HTR-8/SVneo (cell line): ENCODE measurements at regions not wholly inside any gene's neighbourhood (a gene's known extent, or its start where the extent isn't known, plus 50 kb on each side); places are given as distances from the start of the nearest gene placed in this dataset.
A peak's percentile ranks its signal among the peaks of the same experiment; 100 is the strongest.

Experiments used
- DNase-seq: peaks from one replicate; pipeline ENCODE4 v3.0.0; 2011; ENCODE audit warnings: low spot score, mixed read lengths; ENCODE audit not compliant: insufficient read length
- FAIRE-seq: peaks from 2 replicates; lab custom pipeline; 2011; peaks lifted over from hg19 to GRCh38; lab: Jason Lieb, UNC

DNA sequence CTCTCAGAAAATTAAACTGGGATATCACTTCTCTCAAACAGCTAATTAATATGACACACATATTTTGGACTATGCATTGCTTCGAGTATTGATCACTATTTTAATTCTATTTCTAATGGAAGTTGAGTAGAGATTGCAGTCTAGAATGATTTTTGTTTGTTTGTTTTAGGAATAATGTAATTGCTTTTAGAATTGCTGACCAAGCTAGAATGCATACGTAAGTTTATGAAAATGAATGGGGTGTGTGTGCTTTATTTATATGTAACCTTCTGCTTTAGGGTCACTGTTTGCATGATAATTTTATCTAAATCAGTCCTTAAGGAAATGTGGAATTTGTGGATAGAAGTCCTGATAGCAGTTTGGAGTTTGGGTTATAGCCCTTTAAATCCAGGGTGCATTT, 371.4 kb downstream of the NR2F2 start:
- DNase-seq, result no peak
- FAIRE-seq, result no peak

DNA sequence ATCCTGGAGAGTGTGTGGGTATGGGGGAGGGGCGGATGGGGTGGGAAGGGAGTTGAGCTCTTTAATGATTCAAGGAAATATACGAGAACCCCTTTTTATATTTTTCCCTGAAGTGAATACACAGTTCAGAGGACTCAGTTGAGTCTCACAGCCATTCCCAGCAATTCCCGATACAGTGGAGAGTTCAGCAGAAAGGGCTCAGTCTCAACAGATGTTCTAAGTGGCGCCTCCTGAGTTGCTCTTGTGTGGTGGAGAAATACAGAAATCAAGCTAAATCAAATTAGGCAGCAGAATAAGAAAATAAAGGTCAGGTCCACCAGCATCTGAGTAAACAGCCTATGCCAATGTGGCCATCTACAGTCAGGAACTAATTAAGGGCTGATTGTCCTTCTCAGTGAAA, 372.1 kb downstream of the NR2F2 start:
- DNase-seq (no peak), FAIRE-seq (no peak)

DNA sequence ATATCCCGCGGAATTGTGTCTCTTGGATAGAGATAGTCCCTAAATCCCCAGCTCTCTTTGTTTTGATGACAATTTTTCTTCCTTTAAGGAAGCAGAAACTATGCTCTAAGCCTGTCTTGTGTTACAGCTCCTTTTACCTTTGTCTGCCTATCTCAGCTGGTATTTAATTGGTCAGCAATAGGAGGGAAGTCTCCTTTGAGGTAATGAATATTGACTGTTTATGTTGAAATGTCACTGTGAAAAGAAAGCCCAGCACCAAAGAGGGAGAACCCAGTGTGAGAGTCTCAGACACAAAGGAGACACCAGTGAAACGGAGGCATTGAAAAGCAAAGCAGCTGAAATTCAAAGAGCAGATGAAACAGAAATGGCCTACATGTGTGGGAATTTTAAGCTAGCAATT, 372.6 kb downstream of the NR2F2 start:
- DNase-seq (no peak), FAIRE-seq (no peak)

DNA sequence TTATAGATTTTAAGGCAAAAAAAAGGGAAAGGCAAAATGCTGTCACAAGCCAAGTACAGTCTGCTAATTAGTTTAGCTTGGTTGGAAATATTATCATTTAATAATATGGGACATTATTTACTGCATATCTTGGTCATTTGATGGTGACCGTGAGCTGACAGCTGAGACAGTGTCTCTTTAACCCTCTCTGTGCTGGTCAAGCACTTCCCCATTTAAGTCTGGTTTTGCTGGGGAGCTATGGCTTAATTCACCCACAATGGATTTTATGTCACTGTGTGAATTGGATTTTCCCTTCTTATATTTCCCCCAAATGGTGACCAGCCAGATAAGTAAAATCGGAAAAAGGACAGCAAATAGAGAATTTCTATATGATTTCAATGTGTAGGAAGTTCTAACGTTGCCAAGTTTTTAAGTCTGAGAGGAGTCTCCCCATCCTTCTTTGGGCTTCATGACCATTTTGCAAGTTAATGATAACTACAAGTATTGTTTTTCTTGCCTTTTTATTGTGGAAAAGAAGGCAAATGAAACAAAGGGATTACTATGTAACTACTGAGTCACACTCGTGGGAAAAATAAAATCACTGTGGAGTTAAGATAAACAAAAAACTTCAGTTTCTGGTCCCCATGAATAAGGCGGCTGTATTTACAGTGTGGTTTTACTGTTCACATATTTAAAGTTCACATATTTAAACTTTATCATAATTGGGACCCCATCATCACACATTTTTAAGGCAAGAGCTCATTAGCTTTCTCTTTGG, 373.5 kb downstream of the NR2F2 start:
- no peak for DNase-seq
- FAIRE-seq, result no peak

DNA sequence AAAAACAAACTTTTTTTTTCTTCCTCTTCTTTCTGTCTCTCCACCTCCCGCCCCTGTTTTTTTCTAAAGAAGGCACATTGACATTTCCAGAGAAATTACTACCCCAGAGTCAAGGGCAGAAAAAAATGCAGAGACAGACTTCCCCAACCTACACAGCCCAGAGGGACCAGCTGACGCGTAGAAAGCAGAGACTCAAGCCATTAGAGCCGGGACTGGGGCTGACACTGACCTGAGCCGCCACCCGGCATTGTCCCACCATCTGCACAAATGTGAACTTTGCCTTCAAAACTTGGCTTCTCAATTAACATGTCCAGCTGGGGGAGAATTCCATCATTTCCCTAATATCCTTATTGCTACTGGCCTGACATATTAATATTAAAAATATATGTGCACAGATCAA, 385.6 kb downstream of the NR2F2 start:
- FAIRE-seq (no peak), DNase-seq (no peak)

DNA sequence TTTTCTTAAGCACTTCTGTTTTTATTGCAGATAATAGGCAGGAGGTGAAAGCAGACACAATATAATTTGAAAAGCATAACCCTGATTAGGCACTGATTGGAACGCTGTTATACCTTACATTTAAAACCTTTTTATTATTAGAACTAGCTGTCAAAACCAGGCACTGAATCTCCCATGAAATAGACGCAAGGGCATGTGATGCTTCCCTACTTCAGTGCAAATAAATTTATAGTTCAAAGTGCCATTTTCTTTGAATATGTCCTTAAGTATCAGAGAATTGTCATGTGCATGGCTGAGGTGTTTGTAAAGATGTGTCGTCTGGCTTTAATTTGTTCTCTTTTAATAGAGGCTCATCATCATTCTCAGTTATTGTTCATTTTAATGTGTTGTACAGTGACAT, 386.0 kb downstream of the NR2F2 start:
- no peak for DNase-seq
- no peak for FAIRE-seq

DNA sequence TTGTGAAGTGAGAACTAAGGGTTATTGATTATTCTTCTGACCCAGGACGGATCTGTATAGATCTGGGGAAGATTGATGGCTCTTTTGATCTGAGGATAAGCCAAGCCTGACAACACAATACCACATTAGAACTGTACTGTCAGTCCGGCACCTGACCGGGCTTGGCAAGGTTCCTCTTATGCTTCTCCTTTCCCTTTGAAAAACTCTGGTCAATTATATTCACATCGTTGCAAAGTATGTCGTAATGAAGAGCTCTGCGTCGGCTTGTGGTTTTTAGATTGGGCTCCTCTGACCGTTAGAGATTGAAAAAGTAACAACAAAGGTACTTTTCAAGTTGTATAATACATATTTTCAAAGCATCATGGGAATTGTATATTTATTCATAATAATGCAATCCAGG, 389.8 kb downstream of the NR2F2 start:
- DNase-seq, result no peak
- no peak for FAIRE-seq

DNA sequence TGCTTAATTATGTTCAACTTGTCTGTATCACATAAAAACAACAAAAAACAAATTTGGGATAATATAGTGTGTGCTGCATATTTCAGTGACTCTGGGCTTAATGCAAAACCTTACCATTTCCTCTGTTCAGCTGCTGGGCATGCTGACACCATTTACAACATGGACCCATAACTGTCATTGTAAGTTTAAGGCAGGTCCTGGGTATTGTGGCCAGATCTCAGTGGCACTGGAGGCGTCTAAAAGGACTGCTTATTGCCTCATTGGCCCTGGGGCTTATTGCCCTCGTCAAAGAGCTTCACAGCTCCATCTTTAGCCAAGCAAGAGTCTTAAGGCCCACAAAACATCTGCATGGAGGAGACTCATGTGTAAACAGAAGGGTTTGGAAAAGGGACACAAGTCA, 390.2 kb downstream of the NR2F2 start:
- no peak for FAIRE-seq
- DNase-seq, result no peak

DNA sequence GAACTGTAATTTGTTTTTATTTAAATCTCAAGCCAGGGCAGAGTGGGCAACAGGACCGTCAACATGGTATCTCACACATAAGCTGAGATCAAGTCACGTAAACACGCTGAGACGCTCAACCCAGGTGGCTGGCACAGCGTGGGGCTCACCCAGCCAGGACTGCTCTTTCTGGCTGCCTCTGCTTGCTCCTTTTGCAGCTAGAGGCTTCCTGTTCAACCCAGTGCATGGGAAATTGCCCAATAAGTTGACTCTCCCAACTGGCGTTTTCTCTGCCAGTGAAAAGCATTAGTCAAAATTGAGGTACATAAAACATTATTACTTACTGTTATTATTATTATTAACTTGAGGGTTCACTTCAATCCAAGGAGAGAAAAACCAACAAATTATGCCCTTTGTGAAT, 398.1 kb downstream of the NR2F2 start:
- DNase-seq (no peak), FAIRE-seq (no peak)

DNA sequence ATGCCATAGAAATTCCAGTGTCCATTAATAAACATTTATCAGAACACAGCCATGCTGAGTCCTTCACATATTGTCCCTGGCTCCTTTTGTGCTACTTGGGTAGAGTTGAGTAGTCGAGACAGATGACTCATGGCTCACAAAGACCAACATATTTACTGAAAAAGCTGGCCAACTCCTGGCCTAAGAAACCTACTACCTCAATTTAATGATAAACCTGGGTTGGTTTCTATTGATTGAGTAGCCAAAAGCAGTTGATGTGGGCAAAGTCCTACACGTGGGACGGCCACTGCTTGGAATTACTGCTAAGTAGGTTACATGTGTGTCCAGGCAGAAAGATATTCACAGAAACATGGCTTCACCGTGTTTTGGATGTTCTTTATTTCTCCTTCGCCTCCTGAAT, 402.2 kb downstream of the NR2F2 start:
- no peak for FAIRE-seq
- DNase-seq, result no peak

DNA sequence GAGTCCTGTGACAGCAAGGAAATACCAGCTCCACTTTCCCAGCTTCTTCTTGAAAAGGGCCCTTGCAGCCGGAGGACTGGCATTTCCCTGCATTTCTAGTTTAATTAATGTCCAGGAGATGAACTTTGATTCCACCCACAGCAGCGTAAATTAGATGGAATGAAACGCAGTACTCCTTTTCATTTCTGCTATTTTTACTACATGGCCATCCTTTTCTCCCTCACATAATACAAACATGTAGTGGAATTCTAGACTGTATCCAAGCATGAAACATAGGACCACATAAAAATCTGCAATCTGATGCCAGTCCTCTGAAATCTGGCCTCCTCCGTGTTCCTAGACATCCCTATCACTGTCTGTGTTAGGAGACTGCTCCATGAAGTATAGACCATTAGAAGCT, 403.2 kb downstream of the NR2F2 start:
- FAIRE-seq (no peak), DNase-seq (no peak)

DNA sequence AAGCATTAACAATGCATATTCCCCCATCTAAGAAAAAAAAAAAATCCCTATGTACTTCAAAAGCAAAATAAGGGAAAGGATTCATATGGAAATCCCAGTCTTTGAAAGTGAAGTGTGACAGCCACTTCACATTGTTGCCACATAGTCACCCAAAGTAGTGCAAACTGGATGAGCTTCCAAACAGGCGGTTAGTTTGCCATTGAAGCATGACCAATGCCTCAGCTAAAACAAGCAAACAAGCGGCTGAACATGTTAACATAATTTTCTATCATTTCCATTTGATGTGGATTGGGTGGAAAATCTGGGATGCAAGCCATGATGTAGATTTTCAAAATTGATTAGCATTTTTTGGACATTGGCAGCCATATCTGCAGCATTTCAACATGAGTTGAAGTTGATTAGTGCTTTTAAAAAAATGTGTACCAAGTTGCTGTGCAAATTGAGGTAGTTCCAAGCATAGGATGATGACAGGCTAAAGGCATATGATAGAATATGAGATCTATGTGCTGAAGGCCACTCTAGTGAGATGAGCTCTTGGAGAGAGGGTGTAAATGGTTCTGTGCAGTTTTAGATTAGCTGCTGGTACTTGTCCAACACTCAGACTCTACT, 405.2 kb downstream of the NR2F2 start:
- FAIRE-seq, result no peak
- DNase-seq, result no peak

DNA sequence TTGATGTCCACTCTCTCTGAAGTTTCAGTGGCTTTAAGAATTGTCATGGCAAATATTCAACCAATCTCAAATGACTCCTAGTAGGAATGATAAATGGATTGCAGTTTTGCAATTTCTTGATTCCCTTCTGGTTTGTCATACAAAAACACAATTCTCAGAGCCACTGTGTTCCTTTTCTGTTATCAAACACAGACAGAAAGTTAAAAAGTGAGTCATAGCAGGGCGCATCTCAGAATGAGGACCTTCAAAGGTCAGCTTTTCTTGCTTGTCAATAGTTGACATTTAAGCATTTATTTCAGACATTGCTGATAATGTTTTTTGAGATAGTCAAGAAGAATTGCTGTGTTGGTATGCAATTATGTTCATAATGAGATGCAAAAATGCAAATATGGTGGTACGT, 405.9 kb downstream of the NR2F2 start:
- DNase-seq (peak; percentile 5), FAIRE-seq (no peak)

DNA sequence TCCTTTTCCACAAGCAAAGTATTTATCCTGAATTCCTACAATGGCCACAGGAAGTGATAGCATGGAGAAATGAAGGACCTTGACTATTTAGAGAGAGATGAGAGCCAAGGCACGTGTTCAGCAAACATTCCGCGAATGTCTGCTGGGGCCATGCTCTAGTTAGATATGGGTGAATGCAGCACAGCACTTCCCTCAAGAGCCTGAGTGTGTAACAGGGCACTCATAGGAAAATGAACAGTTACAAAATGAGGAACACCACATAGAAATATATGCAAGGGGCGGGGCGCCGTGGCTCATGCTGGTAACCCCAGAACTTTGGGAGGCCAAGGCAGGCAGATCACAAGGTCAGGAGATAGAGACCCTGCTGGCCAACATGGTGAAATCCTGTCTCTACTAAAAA, 406.9 kb downstream of the NR2F2 start:
- FAIRE-seq, result no peak
- no peak for DNase-seq

DNA sequence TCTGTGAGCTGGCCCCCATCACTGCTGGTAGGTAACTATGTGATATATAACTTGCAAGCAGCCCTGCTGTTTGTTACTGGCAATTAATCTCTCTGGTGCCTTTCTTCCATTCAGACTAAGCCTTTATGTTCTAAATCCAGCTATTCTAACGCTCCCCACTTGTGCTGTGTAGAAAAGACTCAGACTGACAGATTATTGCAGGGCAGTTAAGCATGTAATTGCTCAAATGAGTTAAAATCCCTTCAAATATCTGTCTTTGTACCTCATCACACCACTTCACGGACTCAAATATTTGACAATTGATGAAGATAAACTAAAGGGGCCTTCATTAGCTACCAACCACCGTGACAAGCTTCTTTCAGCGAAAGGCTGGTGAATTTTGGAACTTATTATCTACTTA, 416.2 kb downstream of the NR2F2 start:
- FAIRE-seq (no peak), DNase-seq (no peak)

DNA sequence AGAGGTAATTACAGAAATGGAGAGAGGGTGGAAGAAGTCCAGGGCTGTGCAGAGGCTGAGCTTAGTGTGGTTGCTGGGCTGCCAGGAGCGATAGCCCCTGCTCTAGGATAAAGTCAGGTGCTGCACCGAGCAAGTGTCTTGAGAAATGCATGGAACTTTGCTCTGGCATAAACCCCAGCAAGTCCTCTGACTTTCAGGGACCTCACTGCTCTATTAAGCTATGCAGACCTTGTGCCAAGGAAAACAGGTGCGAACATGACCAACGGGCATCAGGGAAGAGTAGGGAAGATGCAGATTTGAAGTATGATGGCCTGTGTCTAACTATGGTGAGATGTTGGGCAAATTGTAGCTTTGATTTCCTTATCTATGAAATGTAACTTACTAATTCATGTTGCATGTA, 416.8 kb downstream of the NR2F2 start:
- no peak for DNase-seq
- FAIRE-seq, result no peak

DNA sequence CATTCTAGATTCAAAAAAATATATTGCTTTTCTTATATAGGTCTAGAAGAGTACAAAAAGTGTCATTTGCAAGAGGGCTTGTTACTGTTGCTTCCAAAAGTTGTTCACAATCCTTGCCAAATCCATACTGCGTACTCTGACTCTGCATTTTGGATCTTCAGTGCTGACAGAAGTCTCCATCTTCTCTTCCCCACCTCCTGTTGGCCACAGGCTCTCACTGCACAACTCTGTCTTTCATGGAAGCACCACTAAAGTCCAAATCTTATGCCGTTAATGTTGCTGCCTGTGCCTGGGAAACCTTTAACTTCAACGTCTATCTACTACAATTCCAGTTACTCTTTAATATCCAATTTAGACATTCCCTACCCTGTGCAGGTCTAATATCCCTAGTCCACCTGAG, 419.9 kb downstream of the NR2F2 start:
- DNase-seq, result no peak
- FAIRE-seq, result no peak

DNA sequence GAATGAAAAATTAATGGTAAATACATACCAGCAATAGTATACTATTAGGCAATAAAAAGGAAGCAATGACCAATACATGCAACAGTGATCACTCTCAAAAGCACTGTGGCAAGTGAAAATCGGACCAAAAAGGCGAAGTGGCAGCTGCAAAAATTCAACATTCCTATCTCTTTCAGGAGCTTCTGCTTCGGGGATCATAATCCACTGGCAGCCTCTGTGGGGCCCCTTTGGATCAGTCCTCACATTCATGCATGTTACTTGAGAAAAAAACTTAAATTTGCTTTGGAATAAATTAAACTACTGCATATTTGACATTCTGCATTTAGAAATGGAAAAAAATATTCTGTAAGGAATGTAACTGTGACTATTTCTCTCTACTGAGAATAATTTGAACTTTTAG, 425.6 kb downstream of the NR2F2 start:
- FAIRE-seq, result no peak
- DNase-seq, result no peak

DNA sequence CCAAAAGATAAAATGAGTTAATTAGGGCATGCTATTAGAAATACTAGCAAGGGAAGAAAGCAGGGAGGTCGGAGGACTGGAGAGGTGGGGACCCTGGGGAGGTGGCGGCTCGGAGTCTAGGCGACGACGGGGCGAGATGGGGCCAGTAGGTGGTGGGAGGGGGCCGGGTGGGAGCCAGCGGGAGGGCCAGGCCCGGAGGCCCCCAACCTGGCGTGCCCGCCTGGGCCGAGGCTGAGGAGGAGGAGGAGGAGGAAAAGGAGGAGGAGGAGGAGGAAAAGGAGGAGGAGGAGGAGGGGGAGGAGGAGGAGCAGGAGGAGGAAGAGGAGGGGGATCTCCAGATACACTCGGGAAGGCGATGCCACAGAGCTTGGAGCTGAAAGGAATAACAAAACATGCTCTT, 426.2 kb downstream of the NR2F2 start:
- no peak for FAIRE-seq
- no peak for DNase-seq

DNA sequence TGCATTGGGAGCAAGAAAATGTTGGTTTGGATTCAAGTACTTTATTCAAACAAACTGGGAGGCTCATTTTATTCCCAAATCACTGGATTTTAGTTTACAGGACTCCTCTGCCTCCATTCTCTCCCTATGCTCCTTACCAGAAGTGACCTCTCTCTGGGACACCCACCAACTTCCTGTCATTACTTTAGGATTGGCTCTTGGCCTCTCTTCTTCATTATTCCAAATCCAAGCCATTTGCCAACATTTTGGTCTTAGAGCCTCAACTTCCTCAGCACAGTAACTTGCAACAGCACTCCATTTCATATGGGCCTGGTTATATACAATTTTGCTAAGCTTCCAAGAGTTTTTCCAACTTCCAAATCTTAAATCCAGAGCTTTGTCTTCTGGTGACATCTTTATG, 432.1 kb downstream of the NR2F2 start:
- FAIRE-seq (no peak), DNase-seq (no peak)

DNA sequence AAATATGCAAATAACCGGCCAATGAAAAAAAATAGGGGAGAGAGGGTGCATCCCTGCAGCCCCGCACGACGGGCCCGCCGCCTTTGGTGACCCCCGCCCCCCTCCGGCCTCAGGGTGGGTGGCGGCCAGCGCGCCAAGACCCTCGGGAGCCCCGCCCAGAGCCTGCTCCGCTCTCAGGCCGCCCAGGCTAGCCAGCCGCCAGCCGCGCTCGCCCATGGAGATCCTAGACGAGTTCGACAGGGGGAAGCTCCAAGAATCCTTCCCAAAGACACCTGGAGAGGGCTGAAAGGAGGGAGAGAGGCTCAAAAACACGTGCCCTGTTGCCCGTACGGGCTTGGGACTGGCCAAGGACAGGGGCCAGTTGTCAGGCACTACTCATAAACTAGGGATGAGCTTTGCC, 434.0 kb downstream of the NR2F2 start:
- no peak for FAIRE-seq
- DNase-seq, result no peak

DNA sequence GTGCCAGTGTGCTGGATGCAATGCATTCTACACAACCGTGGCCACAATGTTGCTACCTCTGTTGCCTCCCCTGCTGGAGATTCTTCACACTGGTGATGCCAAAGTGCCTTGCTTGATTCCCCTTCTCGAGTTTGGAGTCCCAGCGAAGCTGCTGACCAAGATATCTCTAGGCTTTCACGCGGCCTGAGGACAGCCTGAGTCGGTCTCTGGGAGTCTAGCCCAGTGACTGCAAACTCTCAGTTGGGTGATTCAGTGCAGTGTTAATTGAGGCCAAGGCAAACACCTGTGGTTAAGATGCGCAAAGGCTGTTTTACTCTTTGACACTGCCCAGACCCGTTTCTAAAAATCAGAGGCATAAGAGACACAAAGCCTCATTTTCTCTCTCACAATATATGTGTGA, 434.4 kb downstream of the NR2F2 start:
- FAIRE-seq (no peak), DNase-seq (no peak)
